ENCODE measurements at regions not wholly inside any gene's neighbourhood (a gene's known extent, or its start where the extent isn't known, plus 50 kb on each side); places are given as distances from the start of the nearest gene placed in this dataset.

GRCh38 chr16:66266436-66267291 lies 99.8 kb upstream of the CDH5 start:
- Histone ChIP-seq H3K4me3 (no peak overlapping the region), H3K36me3 (no peaks in the 10 kb centered on the region), H3K9me3 (no peaks in the 10 kb centered on the region), H3K27ac (peak overlapping the region in 8 of 10 donors; percentile 11 to 55 (median 48)), H3K27me3 (peaks cover 0 to 25% (median 3%) of the 10 kb centered on the region in 7 donors), H3K4me1 (peaks cover 2 to 51% (median 19%) of the 10 kb centered on the region in 9 donors)
- peak; percentile 72 to 83 (median 80) for ATAC-seq
- intact Hi-C loops (cut with DNase I), result loop anchor here in 1 of 10 donors (10.0 kb wide), 1 partner anchor 1142 kb away; the partner anchor contains the start of gene CDH11
- TF ChIP-seq CTCF (IDR thresholded peaks at IDR 0.05), result peak in 1 of 9 donors; percentile 12
- peak; percentile 67 to 68 for DNase-seq
- WGBS, 2 donors, result 41 to 45% methylated on average over 24 of the region's 24 CpGs

- DNase-seq, result no peak
- peak overlapping the region in 4 of 10 donors; percentile 25 to 55 (median 47) for H3K27ac ChIP-seq
These were observed 100.8 kb upstream of the CDH5 start for GRCh38 chr16:66265556-66266141.

GRCh38 chr16:66265048-66265415 lies 101.5 kb upstream of the CDH5 start:
- Histone ChIP-seq H3K9me3 (no peaks in the 10 kb centered on the region), H3K4me1 (peaks cover 2 to 43% (median 19%) of the 10 kb centered on the region in 9 donors), H3K27ac (peak overlapping the region in 1 of 10 donors; percentile 55), H3K4me3 (no peak overlapping the region), H3K36me3 (no peaks in the 10 kb centered on the region), H3K27me3 (peaks cover 0 to 8% (median under 1%) of the 10 kb centered on the region in 7 donors)
- 64 to 90% methylated on average over 3 of the region's 3 CpGs for WGBS, 2 donors
- intact Hi-C loops (cut with DNase I), result loop anchor here in 1 of 10 donors (10.0 kb wide), 1 partner anchor 1140 kb away; the partner anchor contains the start of gene CDH11
- ATAC-seq (no peak), DNase-seq (no peak)
- TF ChIP-seq CTCF (IDR thresholded peaks at IDR 0.05), result no peak

More at GRCh38 chr16:66265556-66266141, 100.8 kb upstream of the CDH5 start:
- intact Hi-C loops (cut with DNase I), result loop anchor here in 1 of 10 donors (10.0 kb wide), 1 partner anchor 1141 kb away; the partner anchor contains the start of gene CDH11
- no peak overlapping the region for H3K4me3 ChIP-seq
- WGBS, 2 donors, result 90 to 92% methylated on average over 13 of the region's 13 CpGs
- peaks cover 0 to 14% (median 2%) of the 10 kb centered on the region in 7 donors for H3K27me3 ChIP-seq
- ATAC-seq, result no peak
- no peaks in the 10 kb centered on the region for H3K36me3 ChIP-seq
- no peak for TF ChIP-seq CTCF (IDR thresholded peaks at IDR 0.05)
- peaks cover 2 to 49% (median 19%) of the 10 kb centered on the region in 9 donors for H3K4me1 ChIP-seq
- H3K9me3 ChIP-seq, result no peaks in the 10 kb centered on the region

DNA sequence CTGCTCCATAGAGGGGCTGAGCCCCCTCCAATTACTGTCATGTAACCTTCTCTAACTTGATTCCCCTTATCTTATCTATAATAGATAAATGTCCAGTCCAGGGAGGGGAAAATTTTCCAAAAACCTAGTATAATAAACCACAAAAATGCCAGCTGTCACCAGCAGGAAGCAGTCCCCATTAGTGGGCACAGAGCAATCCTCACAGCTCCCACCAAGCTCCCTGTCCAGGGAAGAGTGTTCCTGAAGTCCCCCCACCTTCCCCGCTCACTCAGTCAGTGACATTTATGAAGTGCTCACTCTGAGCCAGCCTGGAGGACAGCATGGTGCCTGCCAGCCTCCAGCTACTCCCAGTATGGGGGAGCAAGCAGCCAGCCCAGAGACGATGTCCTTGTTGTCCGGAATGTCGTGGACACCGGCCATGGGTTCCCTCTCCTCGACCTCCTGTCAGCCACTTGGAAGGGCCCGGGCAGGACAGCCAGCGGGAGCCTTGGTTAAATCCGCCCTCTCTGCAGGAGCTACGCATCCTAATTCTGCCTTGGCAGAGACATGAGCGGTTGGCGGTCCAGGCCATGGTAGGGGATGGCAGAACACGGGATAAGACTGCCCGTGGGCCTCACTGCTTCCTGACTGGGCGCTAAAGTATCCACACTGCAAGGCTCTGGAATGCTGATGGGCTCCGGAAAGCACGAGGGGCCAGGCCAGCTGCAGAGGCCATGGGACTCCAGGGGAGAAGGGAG lies 102.0 kb upstream of the CDH5 start:
- intact Hi-C loops (cut with DNase I), result loop anchor here in 1 of 10 donors (10.0 kb wide), 1 partner anchor 1140 kb away; the partner anchor contains the start of gene CDH11
- Histone ChIP-seq H3K4me1 (peaks cover 2 to 42% (median 19%) of the 10 kb centered on the region in 9 donors), H3K9me3 (no peaks in the 10 kb centered on the region), H3K27me3 (peaks cover 0 to 7% (median 0%) of the 10 kb centered on the region in 7 donors), H3K36me3 (no peaks in the 10 kb centered on the region), H3K4me3 (no peak overlapping the region), H3K27ac (no peak overlapping the region)
- 87 to 92% methylated on average over 17 of the region's 17 CpGs for WGBS, 2 donors
- no peak for TF ChIP-seq CTCF (IDR thresholded peaks at IDR 0.05)
- no peak for ATAC-seq
- no peak for DNase-seq
